DOHH2 (cell line): ENCODE measurements at regions not wholly inside any gene's neighbourhood (a gene's known extent, or its start where the extent isn't known, plus 50 kb on each side); places are given as distances from the start of the nearest gene placed in this dataset.

Experiments used
- H3F3A ChIP-seq: fragments of 200-600 bp; sonication (generic), shearing (Covaris generic); 2 replicates; pipeline ENCODE4 v1.6.0; 2016; ENCODE audit warnings: antibody characterized with exemption, mild to moderate bottlenecking; ENCODE audit not compliant: control insufficient read depth, insufficient read depth
- H3K27ac ChIP-seq: fragments of 200-600 bp; sonication (generic); 2 replicates; pipeline ENCODE4 v1.5.1; 2014; ENCODE audit warnings: low read depth, mild to moderate bottlenecking, low read length, moderate library complexity
- H3K27me3 ChIP-seq: fragments of 200-600 bp; sonication (generic); 2 replicates; pipeline ENCODE4 v1.6.1; 2014; ENCODE audit warnings: mild to moderate bottlenecking, low read length, mixed read lengths; ENCODE audit not compliant: control insufficient read depth
- H3K36me3 ChIP-seq: fragments of 200-600 bp; sonication (generic); 2 replicates; pipeline ENCODE4 v1.6.1; 2014; ENCODE audit warnings: mild to moderate bottlenecking, low read length, moderate library complexity, mixed read lengths; ENCODE audit not compliant: control insufficient read depth
- H3K4me1 ChIP-seq: fragments of 200-600 bp; sonication (generic); 2 replicates; pipeline ENCODE4 v1.6.1; 2014; ENCODE audit warnings: mild to moderate bottlenecking, low read length, mixed read lengths; ENCODE audit not compliant: control insufficient read depth
- H3K4me2 ChIP-seq: fragments of 200-600 bp; sonication (generic); 2 replicates; pipeline ENCODE4 v1.6.0; 2014; ENCODE audit warnings: mild to moderate bottlenecking, low read length, moderate library complexity
- H3K4me3 ChIP-seq: fragments of 200-600 bp; sonication (generic); 2 replicates; pipeline ENCODE4 v1.5.1; 2014; ENCODE audit warnings: mild to moderate bottlenecking, low read length, mixed read lengths
- H3K79me2 ChIP-seq: fragments of 200-600 bp; sonication (generic); 2 replicates; pipeline ENCODE4 v1.6.1; 2014; ENCODE audit warnings: mild to moderate bottlenecking, low read length, mixed read lengths; ENCODE audit not compliant: control insufficient read depth
- H3K9me2 ChIP-seq: fragments of 200-600 bp; sonication (generic); replicated peaks from 2 replicates; pipeline ENCODE4 v1.6.1; 2014; ENCODE audit warnings: mild to moderate bottlenecking, low read length, mixed read lengths; ENCODE audit not compliant: control insufficient read depth
- H3K9me3 ChIP-seq: fragments of 200-600 bp; sonication (generic); 2 replicates; pipeline ENCODE4 v1.6.1; 2014; ENCODE audit warnings: antibody characterized with exemption, low read length, mixed read lengths; ENCODE audit not compliant: control insufficient read depth, insufficient read depth
- H4K20me1 ChIP-seq: fragments of 200-600 bp; sonication (generic); 2 replicates; pipeline ENCODE4 v1.6.0; 2014; ENCODE audit warnings: low read depth, mild to moderate bottlenecking, antibody characterized with exemption, low read length, moderate library complexity; ENCODE audit not compliant: control insufficient read depth, insufficient read depth
- CTCF ChIP-seq: fragments of 200-600 bp; sonication (generic); IDR thresholded peaks from one replicate; pipeline ENCODE4 v1.5.1; 2014; ENCODE audit warnings: antibody characterized with exemption, mild to moderate bottlenecking, low read depth, low read length; ENCODE audit not compliant: poor library complexity, severe bottlenecking
- EZH2phosphoT487 ChIP-seq: fragments of 200-600 bp; sonication (generic); IDR thresholded peaks from 2 replicates; pipeline ENCODE4 v1.6.1; 2017; ENCODE audit warnings: borderline replicate concordance, mild to moderate bottlenecking, antibody characterized with exemption, low read length, moderate library complexity, mixed read lengths

- TF ChIP-seq EZH2phosphoT487 (no peak), CTCF (no peak)
- Histone ChIP-seq H4K20me1 (no peaks in the 10 kb centered on the region), H3K27ac (no peak overlapping the region)
Measured at GRCh38 chr20:52787962-52788361, 184.2 kb upstream of the TSHZ2 start.

GRCh38 chr20:52787216-52787615, 184.9 kb upstream of the TSHZ2 start:
- Histone ChIP-seq H3K4me2 (no peak overlapping the region), H3K9me3 (0 out of 2 replicates have a peak, but pooled peaks cover 7% of the 10 kb centered on the region), H3K27me3 (no peaks in the 10 kb centered on the region), H3K36me3 (no peaks in the 10 kb centered on the region), H3F3A (no peaks in the 10 kb centered on the region), H3K79me2 (no peaks in the 10 kb centered on the region), H3K4me1 (no peaks in the 10 kb centered on the region), H4K20me1 (no peaks in the 10 kb centered on the region), H3K9me2 (no peaks in the 10 kb centered on the region), H3K4me3 (no peak overlapping the region), H3K27ac (no peak overlapping the region)
- TF ChIP-seq EZH2phosphoT487 (no peak), CTCF (no peak)

More at GRCh38 chr20:52787962-52788361, 184.2 kb upstream of the TSHZ2 start:
- no peaks in the 10 kb centered on the region for H3K36me3 ChIP-seq
- H3K4me2 ChIP-seq: no peak overlapping the region
- H3K4me3 ChIP-seq: no peak overlapping the region
- H3K79me2 ChIP-seq: no peaks in the 10 kb centered on the region
- H3K4me1 ChIP-seq: no peaks in the 10 kb centered on the region
- H3K27me3 ChIP-seq: no peaks in the 10 kb centered on the region
- 0 out of 2 replicates have a peak, but pooled peaks cover 7% of the 10 kb centered on the region for H3K9me3 ChIP-seq
- no peaks in the 10 kb centered on the region for H3F3A ChIP-seq
- H3K9me2 ChIP-seq: no peaks in the 10 kb centered on the region

GRCh38 chr20:52785679-52786078, 186.5 kb upstream of the TSHZ2 start:
- H3K4me3 ChIP-seq: no peak overlapping the region
- no peak overlapping the region for H3K4me2 ChIP-seq
- no peaks in the 10 kb centered on the region for H3K4me1 ChIP-seq
- no peak overlapping the region for H3K27ac ChIP-seq
- H3K9me2 ChIP-seq: no peaks in the 10 kb centered on the region
- no peaks in the 10 kb centered on the region for H3K79me2 ChIP-seq
- H3K27me3 ChIP-seq: no peaks in the 10 kb centered on the region
- 0 out of 2 replicates have a peak, but pooled peaks cover 7% of the 10 kb centered on the region for H3K9me3 ChIP-seq
- no peak for TF ChIP-seq EZH2phosphoT487
- H3F3A ChIP-seq: no peaks in the 10 kb centered on the region
- H3K36me3 ChIP-seq: no peaks in the 10 kb centered on the region
- H4K20me1 ChIP-seq: no peaks in the 10 kb centered on the region

- Histone ChIP-seq H3K79me2 (no peaks in the 10 kb centered on the region), H3K9me2 (no peaks in the 10 kb centered on the region), H3F3A (no peaks in the 10 kb centered on the region), H3K4me3 (no peak overlapping the region), H3K4me1 (no peaks in the 10 kb centered on the region), H3K27ac (no peak overlapping the region), H3K36me3 (no peaks in the 10 kb centered on the region), H3K4me2 (no peak overlapping the region), H3K27me3 (no peaks in the 10 kb centered on the region), H4K20me1 (no peaks in the 10 kb centered on the region), H3K9me3 (0 out of 2 replicates have a peak, but pooled peaks cover 7% of the 10 kb centered on the region)
- TF ChIP-seq CTCF (peak; percentile 72), EZH2phosphoT487 (no peak)
Measured at GRCh38 chr20:52783769-52784168, 188.4 kb upstream of the TSHZ2 start.
